MCF 10A (cell line): ENCODE measurements at regions not wholly inside any gene's neighbourhood (a gene's known extent, or its start where the extent isn't known, plus 50 kb on each side); places are given as distances from the start of the nearest gene placed in this dataset.

Source experiments
- BruUV-seq: library from RNA; stranded (reverse); fragments of 400-500 nt; replicated peaks from 2 replicates; lab custom pipeline; 2021; lab: Mats Ljungman, UMichigan
- CTCF ChIA-PET: fragments of 300-600 bp; sonication (Branson Sonifier 250); formaldehyde crosslinking; extraction: SDS; loops from one replicate; lab custom pipeline; 2021; ENCODE audit warnings: antibody characterized with exemption, inconsistent platforms; lab: Yijun Ruan, JAX
- POLR2A ChIA-PET: fragments of 300-600, 350-650 bp; sonication (Branson Sonifier 250); formaldehyde crosslinking; extraction: SDS; loops from one replicate; lab custom pipeline; 2020; ENCODE audit warnings: antibody characterized with exemption, inconsistent platforms; lab: Yijun Ruan, JAX
- DNase-seq: peaks from one replicate; pipeline ENCODE4 v3.0.0-alpha.2; 2018; ENCODE audit not compliant: unreplicated experiment
- H3K27ac Mint-ChIP-seq: one replicate; pipeline ENCODE4 v1.8.0; 2022; ENCODE audit warnings: mild to moderate bottlenecking, low read depth, mixed read lengths; ENCODE audit not compliant: unreplicated experiment
- H3K27me3 Mint-ChIP-seq: one replicate; pipeline ENCODE4 v1.8.0; 2022; ENCODE audit warnings: mixed read lengths; ENCODE audit not compliant: insufficient read depth, unreplicated experiment
- H3K36me3 Mint-ChIP-seq: one replicate; pipeline ENCODE4 v1.8.0; 2022; ENCODE audit warnings: mild to moderate bottlenecking, moderate library complexity, mixed read lengths; ENCODE audit not compliant: insufficient read depth, unreplicated experiment
- H3K4me1 Mint-ChIP-seq: one replicate; pipeline ENCODE4 v1.8.0; 2022; ENCODE audit warnings: mixed read lengths; ENCODE audit not compliant: insufficient read depth, unreplicated experiment
- H3K4me3 Mint-ChIP-seq: one replicate; pipeline ENCODE4 v1.8.0; 2022; ENCODE audit warnings: mild to moderate bottlenecking, moderate library complexity, mixed read lengths; ENCODE audit not compliant: unreplicated experiment
- H3K9me3 Mint-ChIP-seq: one replicate; pipeline ENCODE4 v1.8.0; 2022; ENCODE audit warnings: mixed read lengths; ENCODE audit not compliant: unreplicated experiment
- intact Hi-C: fragments of 100-400 bp; cut with micrococcal nuclease; formaldehyde crosslinking; loops from 2 replicates; pipeline ENCODE4 v1.14.1; 2022
- TF ChIP-seq, protein P1 (sequence below): fragments of 200-600 bp; IDR thresholded peaks from one replicate; pipeline ENCODE4 v1.8.0; 2022; ENCODE audit warnings: antibody characterized with exemption, mild to moderate bottlenecking; ENCODE audit not compliant: unreplicated experiment

DNA sequence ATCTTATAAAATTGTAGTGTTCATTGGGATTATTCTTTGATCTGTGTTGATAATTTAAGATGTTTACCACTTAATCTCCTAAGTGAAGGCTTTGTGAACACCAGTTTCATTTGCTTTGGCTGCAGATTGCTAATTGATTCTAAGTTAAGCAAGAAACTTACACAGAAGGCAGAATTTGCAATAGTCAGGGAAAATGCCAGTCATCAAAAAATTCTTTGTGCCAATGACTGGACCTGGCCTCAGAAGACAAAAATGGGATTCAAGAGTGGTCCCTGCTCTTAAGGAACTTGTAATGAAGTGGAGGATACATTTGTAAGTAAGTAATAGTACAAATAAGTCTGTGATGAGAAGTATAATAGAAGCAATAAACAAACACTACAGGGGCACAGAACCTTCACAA lies 63.3 kb upstream of the EXOC2 start:
- ChIA-PET CTCF (interaction anchor here (0.9 kb wide), 1 partner anchor 34 kb away, joined by 3 read pairs; no protein-coding TSS in a partner anchor), POLR2A (interaction anchor here (0.9 kb wide), 1 partner anchor 15 kb away, joined by 3 read pairs; no protein-coding TSS in a partner anchor)
- no peak overlapping the region for H3K27ac Mint-ChIP-seq
- H3K27me3 Mint-ChIP-seq, result no peaks in the 10 kb centered on the region
- DNase-seq, result no peak
- TF ChIP-seq, protein P1, sequence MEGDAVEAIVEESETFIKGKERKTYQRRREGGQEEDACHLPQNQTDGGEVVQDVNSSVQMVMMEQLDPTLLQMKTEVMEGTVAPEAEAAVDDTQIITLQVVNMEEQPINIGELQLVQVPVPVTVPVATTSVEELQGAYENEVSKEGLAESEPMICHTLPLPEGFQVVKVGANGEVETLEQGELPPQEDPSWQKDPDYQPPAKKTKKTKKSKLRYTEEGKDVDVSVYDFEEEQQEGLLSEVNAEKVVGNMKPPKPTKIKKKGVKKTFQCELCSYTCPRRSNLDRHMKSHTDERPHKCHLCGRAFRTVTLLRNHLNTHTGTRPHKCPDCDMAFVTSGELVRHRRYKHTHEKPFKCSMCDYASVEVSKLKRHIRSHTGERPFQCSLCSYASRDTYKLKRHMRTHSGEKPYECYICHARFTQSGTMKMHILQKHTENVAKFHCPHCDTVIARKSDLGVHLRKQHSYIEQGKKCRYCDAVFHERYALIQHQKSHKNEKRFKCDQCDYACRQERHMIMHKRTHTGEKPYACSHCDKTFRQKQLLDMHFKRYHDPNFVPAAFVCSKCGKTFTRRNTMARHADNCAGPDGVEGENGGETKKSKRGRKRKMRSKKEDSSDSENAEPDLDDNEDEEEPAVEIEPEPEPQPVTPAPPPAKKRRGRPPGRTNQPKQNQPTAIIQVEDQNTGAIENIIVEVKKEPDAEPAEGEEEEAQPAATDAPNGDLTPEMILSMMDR, result no peak
- intact Hi-C loops, result no loop called here
- H3K36me3 Mint-ChIP-seq, result no peaks in the 10 kb centered on the region
- H3K4me1 Mint-ChIP-seq, result no peaks in the 10 kb centered on the region
- no peak overlapping the region for H3K4me3 Mint-ChIP-seq
- no peaks in the 10 kb centered on the region for H3K9me3 Mint-ChIP-seq
- BruUV-seq, result no TSS peak

DNA sequence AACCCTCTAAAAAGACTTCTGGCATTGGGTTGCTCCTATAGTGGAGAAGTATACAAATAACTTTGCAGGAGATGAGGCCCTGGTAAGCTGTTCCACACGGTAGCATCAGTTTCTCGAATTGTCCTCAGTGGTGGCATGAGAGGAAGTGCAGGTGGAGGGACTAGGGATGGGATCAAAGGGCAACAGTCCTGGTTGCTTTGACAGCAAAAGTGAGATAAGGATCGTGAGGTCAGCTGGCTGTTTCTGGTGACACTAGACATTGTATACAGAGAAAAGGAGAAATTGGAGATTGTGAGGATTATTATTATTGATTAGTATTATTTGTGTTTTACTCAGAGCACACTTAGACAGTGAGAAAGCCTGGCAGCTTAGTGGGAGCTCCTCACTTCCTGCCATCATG lies 61.3 kb upstream of the EXOC2 start:
- TF ChIP-seq, protein P1, result no peak
- no peak overlapping the region for H3K27ac Mint-ChIP-seq
- H3K36me3 Mint-ChIP-seq, result no peaks in the 10 kb centered on the region
- no TSS peak for BruUV-seq
- CTCF ChIA-PET, result no interaction called here
- no peak for DNase-seq
- intact Hi-C loops, result no loop called here
- POLR2A ChIA-PET, result no interaction called here
- H3K9me3 Mint-ChIP-seq, result no peaks in the 10 kb centered on the region
- no peaks in the 10 kb centered on the region for H3K27me3 Mint-ChIP-seq
- no peaks in the 10 kb centered on the region for H3K4me1 Mint-ChIP-seq
- H3K4me3 Mint-ChIP-seq, result no peak overlapping the region

DNA sequence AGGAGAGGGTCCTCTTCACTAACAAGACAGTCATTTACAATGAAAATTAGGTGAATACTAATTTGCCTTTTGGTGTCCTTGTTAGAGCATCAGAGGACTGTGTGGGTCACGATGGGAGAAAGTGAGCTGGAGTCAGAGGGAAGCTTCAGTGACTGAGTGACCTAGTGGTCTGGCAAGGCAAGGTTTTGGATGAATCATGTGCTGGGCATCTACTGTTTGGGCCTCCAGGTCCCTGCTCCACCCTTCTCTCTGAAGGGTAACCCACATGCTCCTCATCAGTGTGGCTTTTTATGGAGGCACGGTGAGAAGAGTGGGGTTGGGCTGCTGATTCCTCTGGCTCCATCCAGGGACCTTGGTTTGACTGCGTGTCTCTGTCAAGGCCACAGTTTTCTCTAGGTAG lies 60.5 kb upstream of the EXOC2 start:
- Mint-ChIP-seq H3K4me3 (no peak overlapping the region), H3K27me3 (no peaks in the 10 kb centered on the region), H3K36me3 (no peaks in the 10 kb centered on the region), H3K4me1 (no peaks in the 10 kb centered on the region), H3K9me3 (no peaks in the 10 kb centered on the region), H3K27ac (no peak overlapping the region)
- TF ChIP-seq, protein P1, result no peak
- CTCF ChIA-PET, result interaction anchor here (0.6 kb wide), 1 partner anchor 564 kb away, joined by 3 read pairs; no protein-coding TSS in a partner anchor
- intact Hi-C loops, result no loop called here
- no TSS peak for BruUV-seq
- POLR2A ChIA-PET, result no interaction called here
- no peak for DNase-seq

DNA sequence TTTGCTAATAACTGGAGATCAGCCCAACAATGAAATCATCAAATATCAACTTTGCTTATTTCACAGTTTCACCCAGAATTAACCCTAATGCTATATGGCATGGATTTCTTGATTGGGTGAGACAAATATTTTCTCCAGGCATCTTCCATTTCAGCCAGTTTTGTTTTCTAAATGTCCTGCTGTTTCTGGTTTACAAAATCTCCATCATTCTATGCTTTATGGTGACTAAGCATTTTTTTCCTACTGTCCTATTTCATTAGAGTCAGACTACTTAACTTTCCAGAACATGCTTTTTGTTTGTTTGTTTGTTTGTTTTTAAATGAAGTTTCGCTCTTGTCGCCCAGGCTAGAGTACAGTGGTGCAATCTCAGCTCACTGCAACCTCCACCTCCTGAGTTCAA lies 59.5 kb upstream of the EXOC2 start:
- CTCF ChIA-PET, result interaction anchor here (0.6 kb wide), 1 partner anchor 21 kb away, joined by 3 read pairs; no protein-coding TSS in a partner anchor
- Mint-ChIP-seq H3K27me3 (no peaks in the 10 kb centered on the region), H3K27ac (no peak overlapping the region), H3K9me3 (no peaks in the 10 kb centered on the region), H3K36me3 (no peaks in the 10 kb centered on the region), H3K4me1 (no peaks in the 10 kb centered on the region), H3K4me3 (no peak overlapping the region)
- no peak for DNase-seq
- intact Hi-C loops, result no loop called here
- BruUV-seq, result no TSS peak
- POLR2A ChIA-PET, result interaction anchor here (0.7 kb wide), 1 partner anchor 134 kb away, joined by 3 read pairs; no protein-coding TSS in a partner anchor
- TF ChIP-seq, protein P1, result no peak
